GM23338 (cell line): ENCODE measurements at regions not wholly inside any gene's neighbourhood (a gene's known extent, or its start where the extent isn't known, plus 50 kb on each side); places are given as distances from the start of the nearest gene placed in this dataset.

Source experiments
- ATAC-seq: fragments of 200-7000 bp; cut with Tn5 transposase; 3 replicates; pipeline ENCODE4 v1.9.1; 2020
- DNase-seq: peaks from one replicate; pipeline ENCODE4 v3.0.0-alpha.2; 2015; ENCODE audit warnings: low spot score
- H2AFZ ChIP-seq: fragments of 200-600 bp; sonication (generic); 2 replicates; pipeline ENCODE4 v1.8.0; 2016; ENCODE audit warnings: antibody characterized with exemption, mild to moderate bottlenecking, moderate library complexity
- H3F3A ChIP-seq: fragments of 200-600 bp; sonication (generic); replicated peaks from 2 replicates; pipeline ENCODE4 v1.8.0; 2017; ENCODE audit warnings: antibody characterized with exemption, mixed run types, low read depth
- H3K27ac ChIP-seq: fragments of 200-600 bp; sonication (generic); 2 replicates; pipeline ENCODE4 v1.6.1; 2016; ENCODE audit warnings: low read depth
- H3K27me3 ChIP-seq: fragments of 200-600 bp; sonication (generic); 2 replicates; pipeline ENCODE4 v1.8.0; 2016; ENCODE audit warnings: mild to moderate bottlenecking, mixed run types, moderate library complexity; ENCODE audit not compliant: insufficient read depth
- H3K36me3 ChIP-seq: fragments of 200-600 bp; sonication (generic); 2 replicates; pipeline ENCODE4 v1.8.0; 2016; ENCODE audit warnings: mild to moderate bottlenecking; ENCODE audit not compliant: insufficient read depth
- H3K4me1 ChIP-seq: fragments of 200-600 bp; sonication (generic); 2 replicates; pipeline ENCODE4 v1.8.0; 2016; ENCODE audit warnings: mild to moderate bottlenecking, moderate library complexity; ENCODE audit not compliant: insufficient read depth
- H3K4me2 ChIP-seq: fragments of 200-600 bp; sonication (generic); 2 replicates; pipeline ENCODE4 v1.7.1; 2017; ENCODE audit warnings: mixed run types
- H3K4me3 ChIP-seq: fragments of 200-600 bp; sonication (generic); 2 replicates; pipeline ENCODE4 v1.6.1; 2016; ENCODE audit warnings: mixed run types
- H3K79me2 ChIP-seq: fragments of 200-600 bp; sonication (generic); replicated peaks from 2 replicates; pipeline ENCODE4 v1.8.0; 2017; ENCODE audit warnings: mild to moderate bottlenecking; ENCODE audit not compliant: insufficient read depth
- H3K9me2 ChIP-seq: fragments of 200-600 bp; sonication (generic); 2 replicates; pipeline ENCODE4 v1.8.0; 2017; ENCODE audit not compliant: insufficient read depth
- H4K20me1 ChIP-seq: fragments of 200-600 bp; sonication (generic); replicated peaks from 2 replicates; pipeline ENCODE4 v1.8.0; 2017; ENCODE audit warnings: mild to moderate bottlenecking; ENCODE audit not compliant: insufficient read depth
- H3K27ac Mint-ChIP-seq: 2 replicates; pipeline ENCODE4 v1.8.0; 2020; ENCODE audit warnings: inconsistent platforms, mild to moderate bottlenecking, moderate library complexity, mixed read lengths
- H3K27me3 Mint-ChIP-seq: 3 replicates; pipeline ENCODE4 v1.8.0; 2022; ENCODE audit warnings: low read depth, mild to moderate bottlenecking, moderate library complexity, mixed read lengths, inconsistent platforms; ENCODE audit not compliant: insufficient read depth, poor library complexity
- H3K36me3 Mint-ChIP-seq: 3 replicates; pipeline ENCODE4 v1.8.0; 2021; ENCODE audit warnings: low read depth, mild to moderate bottlenecking, inconsistent platforms, moderate library complexity, mixed read lengths
- H3K4me1 Mint-ChIP-seq: 3 replicates; pipeline ENCODE4 v1.8.0; 2020; ENCODE audit warnings: mild to moderate bottlenecking, inconsistent platforms, mixed read lengths
- H3K4me3 Mint-ChIP-seq: 3 replicates; pipeline ENCODE4 v1.8.0; 2021; ENCODE audit warnings: moderate library complexity, mild to moderate bottlenecking, inconsistent platforms, mixed read lengths
- H3K9me3 Mint-ChIP-seq: 3 replicates; pipeline ENCODE4 v1.8.0; 2020; ENCODE audit warnings: moderate library complexity, mild to moderate bottlenecking, inconsistent platforms, mixed read lengths
- CREB1 ChIP-seq: fragments of 250-450 bp; sonication (Bioruptor Pico); IDR thresholded peaks from 2 replicates; pipeline ENCODE4 v1.5.0; 2020; ENCODE audit warnings: low read depth, mild to moderate bottlenecking, moderate library complexity
- EZH2 ChIP-seq: fragments of 200-600 bp; sonication (generic); IDR thresholded peaks from one replicate; pipeline ENCODE4 v1.8.0; 2017; ENCODE audit warnings: antibody characterized with exemption, mild to moderate bottlenecking, low read depth; ENCODE audit not compliant: unreplicated experiment
- EZH2phosphoT487 ChIP-seq: fragments of 200-600 bp; sonication (generic); IDR thresholded peaks from one replicate; pipeline ENCODE4 v1.8.1; 2018; ENCODE audit warnings: antibody characterized with exemption; ENCODE audit not compliant: unreplicated experiment
- JUNB ChIP-seq: IDR thresholded peaks from one replicate; pipeline ENCODE4 v1.6.1; 2016; ENCODE audit warnings: antibody characterized with exemption; ENCODE audit not compliant: unreplicated experiment
- NANOG ChIP-seq: IDR thresholded peaks from 2 replicates; pipeline ENCODE4 v1.6.1; 2016; ENCODE audit warnings: antibody characterized with exemption, borderline replicate concordance
- STAT1 ChIP-seq: IDR thresholded peaks from one replicate; pipeline ENCODE4 v1.6.1; 2016; ENCODE audit warnings: antibody characterized with exemption; ENCODE audit not compliant: unreplicated experiment
- ZNF114 ChIP-seq: fragments of 250-450 bp; sonication (Bioruptor Pico); IDR thresholded peaks from 2 replicates; pipeline ENCODE4 v1.5.0; 2020; ENCODE audit warnings: mild to moderate bottlenecking, moderate library complexity
- ZNF331 ChIP-seq: fragments of 250-450 bp; sonication (Bioruptor Pico); IDR thresholded peaks from 2 replicates; pipeline ENCODE4 v1.5.0; 2020; ENCODE audit warnings: low read depth, mild to moderate bottlenecking, moderate library complexity
- TF ChIP-seq, protein P1 (sequence below): IDR thresholded peaks from 2 replicates; pipeline ENCODE4 v1.6.1; 2016; ENCODE audit warnings: antibody characterized with exemption
- TF ChIP-seq, protein P2 (sequence below), 2 experiments: fragments of 200-600 bp in 1 of 2; sonication (generic) in 1 of 2; conservative IDR thresholded peaks; 2 replicates each; pipeline versions ENCODE4 v1.5.1 to v1.6.1; 2016 to 2017; ENCODE audit warnings: antibody characterized with exemption in 2 of 2, low read depth in 2 of 2, mild to moderate bottlenecking in 2 of 2, moderate library complexity in 1 of 2
- TF ChIP-seq, protein P3 (sequence below): IDR thresholded peaks from one replicate; pipeline ENCODE4 v1.6.1; 2018; ENCODE audit warnings: antibody characterized with exemption; ENCODE audit not compliant: unreplicated experiment

DNA sequence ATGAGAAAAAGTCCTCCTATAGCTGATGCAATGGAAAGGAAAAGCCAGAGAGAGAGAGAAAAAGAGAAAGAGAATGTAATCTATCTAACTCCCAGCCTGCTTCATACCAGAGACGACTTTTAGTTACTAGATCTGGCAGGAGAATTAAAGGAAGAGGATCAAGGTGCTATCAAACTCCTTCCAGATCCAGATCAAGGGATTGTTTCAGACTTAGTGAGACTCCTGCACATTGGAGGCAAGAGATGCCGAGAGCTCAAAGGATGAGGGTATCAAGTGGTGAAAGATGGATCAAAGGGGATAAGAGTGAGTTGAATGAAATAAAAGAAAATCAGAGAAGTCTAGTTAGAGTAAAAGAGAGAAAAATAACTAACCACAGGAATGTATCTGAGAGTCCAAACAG, 478.6 kb downstream of the KIF4B start:
- Histone ChIP-seq H2AFZ (no peak overlapping the region; the same call in 1 of the 2 replicates), H3K4me3 (no peak overlapping the region), H3K79me2 (no peaks in the 10 kb centered on the region), H3F3A (no peaks in the 10 kb centered on the region), H3K4me2 (no peak overlapping the region), H4K20me1 (no peaks in the 10 kb centered on the region), H3K4me1 (peaks cover 13% of the 10 kb centered on the region; the same call in 1 of the 2 replicates), H3K27ac (no peak overlapping the region), H3K9me2 (no peaks in the 10 kb centered on the region), H3K27me3 (no peaks in the 10 kb centered on the region), H3K36me3 (no peaks in the 10 kb centered on the region)
- no peak overlapping the region for H3K27ac Mint-ChIP-seq
- no peak overlapping the region for H3K4me3 Mint-ChIP-seq
- ATAC-seq = no peak
- DNase-seq = no peak
- H3K36me3 Mint-ChIP-seq = no peaks in the 10 kb centered on the region
- H3K4me1 Mint-ChIP-seq = peaks cover 4% of the 10 kb centered on the region
- TF ChIP-seq, protein P1, sequence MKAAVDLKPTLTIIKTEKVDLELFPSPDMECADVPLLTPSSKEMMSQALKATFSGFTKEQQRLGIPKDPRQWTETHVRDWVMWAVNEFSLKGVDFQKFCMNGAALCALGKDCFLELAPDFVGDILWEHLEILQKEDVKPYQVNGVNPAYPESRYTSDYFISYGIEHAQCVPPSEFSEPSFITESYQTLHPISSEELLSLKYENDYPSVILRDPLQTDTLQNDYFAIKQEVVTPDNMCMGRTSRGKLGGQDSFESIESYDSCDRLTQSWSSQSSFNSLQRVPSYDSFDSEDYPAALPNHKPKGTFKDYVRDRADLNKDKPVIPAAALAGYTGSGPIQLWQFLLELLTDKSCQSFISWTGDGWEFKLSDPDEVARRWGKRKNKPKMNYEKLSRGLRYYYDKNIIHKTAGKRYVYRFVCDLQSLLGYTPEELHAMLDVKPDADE = no peak
- TF ChIP-seq, protein P2, sequence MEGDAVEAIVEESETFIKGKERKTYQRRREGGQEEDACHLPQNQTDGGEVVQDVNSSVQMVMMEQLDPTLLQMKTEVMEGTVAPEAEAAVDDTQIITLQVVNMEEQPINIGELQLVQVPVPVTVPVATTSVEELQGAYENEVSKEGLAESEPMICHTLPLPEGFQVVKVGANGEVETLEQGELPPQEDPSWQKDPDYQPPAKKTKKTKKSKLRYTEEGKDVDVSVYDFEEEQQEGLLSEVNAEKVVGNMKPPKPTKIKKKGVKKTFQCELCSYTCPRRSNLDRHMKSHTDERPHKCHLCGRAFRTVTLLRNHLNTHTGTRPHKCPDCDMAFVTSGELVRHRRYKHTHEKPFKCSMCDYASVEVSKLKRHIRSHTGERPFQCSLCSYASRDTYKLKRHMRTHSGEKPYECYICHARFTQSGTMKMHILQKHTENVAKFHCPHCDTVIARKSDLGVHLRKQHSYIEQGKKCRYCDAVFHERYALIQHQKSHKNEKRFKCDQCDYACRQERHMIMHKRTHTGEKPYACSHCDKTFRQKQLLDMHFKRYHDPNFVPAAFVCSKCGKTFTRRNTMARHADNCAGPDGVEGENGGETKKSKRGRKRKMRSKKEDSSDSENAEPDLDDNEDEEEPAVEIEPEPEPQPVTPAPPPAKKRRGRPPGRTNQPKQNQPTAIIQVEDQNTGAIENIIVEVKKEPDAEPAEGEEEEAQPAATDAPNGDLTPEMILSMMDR (conservative IDR thresholded peaks at IDR 0.05; ENCODE audit: low read depth in 2 of 2) = no peak
- TF ChIP-seq ZNF331 (no peak), EZH2phosphoT487 (no peak)
- no peaks in the 10 kb centered on the region; the same call in 2 of the 3 replicates for H3K9me3 Mint-ChIP-seq
- H3K27me3 Mint-ChIP-seq = no peaks in the 10 kb centered on the region

DNA sequence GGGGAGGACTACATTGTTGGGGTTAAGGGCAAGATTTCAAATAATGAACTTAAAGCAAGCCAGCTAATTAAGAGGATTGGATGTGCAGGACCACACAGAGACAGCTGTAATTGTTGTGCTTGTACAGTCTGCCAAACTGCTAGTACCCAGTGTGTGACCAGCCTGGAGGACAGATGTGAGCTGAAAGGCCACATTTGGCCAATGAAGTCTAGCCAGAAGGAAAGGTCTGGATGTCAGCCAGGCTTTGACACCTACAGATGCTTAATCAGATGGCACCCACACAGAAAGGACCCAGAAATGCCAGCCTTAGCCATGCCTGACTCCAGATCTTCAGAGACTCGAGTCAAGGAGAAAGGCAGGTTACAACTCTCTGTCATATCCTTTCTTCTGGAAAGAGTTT, 491.1 kb downstream of the KIF4B start:
- Histone ChIP-seq H2AFZ (no peak overlapping the region), H4K20me1 (no peaks in the 10 kb centered on the region), H3K27me3 (no peaks in the 10 kb centered on the region), H3K4me3 (no peak overlapping the region), H3K9me2 (no peaks in the 10 kb centered on the region), H3K79me2 (no peaks in the 10 kb centered on the region), H3K4me2 (no peak overlapping the region), H3K4me1 (no peaks in the 10 kb centered on the region), H3F3A (no peaks in the 10 kb centered on the region), H3K36me3 (no peaks in the 10 kb centered on the region), H3K27ac (no peak overlapping the region)
- DNase-seq (no peak), ATAC-seq (no peak)
- no peak overlapping the region for H3K4me3 Mint-ChIP-seq
- no peak overlapping the region for H3K27ac Mint-ChIP-seq
- H3K27me3 Mint-ChIP-seq = peaks cover 2% of the 10 kb centered on the region
- no peaks in the 10 kb centered on the region for H3K4me1 Mint-ChIP-seq
- H3K36me3 Mint-ChIP-seq = no peaks in the 10 kb centered on the region
- H3K9me3 Mint-ChIP-seq = no peaks in the 10 kb centered on the region
- TF ChIP-seq, protein P3, sequence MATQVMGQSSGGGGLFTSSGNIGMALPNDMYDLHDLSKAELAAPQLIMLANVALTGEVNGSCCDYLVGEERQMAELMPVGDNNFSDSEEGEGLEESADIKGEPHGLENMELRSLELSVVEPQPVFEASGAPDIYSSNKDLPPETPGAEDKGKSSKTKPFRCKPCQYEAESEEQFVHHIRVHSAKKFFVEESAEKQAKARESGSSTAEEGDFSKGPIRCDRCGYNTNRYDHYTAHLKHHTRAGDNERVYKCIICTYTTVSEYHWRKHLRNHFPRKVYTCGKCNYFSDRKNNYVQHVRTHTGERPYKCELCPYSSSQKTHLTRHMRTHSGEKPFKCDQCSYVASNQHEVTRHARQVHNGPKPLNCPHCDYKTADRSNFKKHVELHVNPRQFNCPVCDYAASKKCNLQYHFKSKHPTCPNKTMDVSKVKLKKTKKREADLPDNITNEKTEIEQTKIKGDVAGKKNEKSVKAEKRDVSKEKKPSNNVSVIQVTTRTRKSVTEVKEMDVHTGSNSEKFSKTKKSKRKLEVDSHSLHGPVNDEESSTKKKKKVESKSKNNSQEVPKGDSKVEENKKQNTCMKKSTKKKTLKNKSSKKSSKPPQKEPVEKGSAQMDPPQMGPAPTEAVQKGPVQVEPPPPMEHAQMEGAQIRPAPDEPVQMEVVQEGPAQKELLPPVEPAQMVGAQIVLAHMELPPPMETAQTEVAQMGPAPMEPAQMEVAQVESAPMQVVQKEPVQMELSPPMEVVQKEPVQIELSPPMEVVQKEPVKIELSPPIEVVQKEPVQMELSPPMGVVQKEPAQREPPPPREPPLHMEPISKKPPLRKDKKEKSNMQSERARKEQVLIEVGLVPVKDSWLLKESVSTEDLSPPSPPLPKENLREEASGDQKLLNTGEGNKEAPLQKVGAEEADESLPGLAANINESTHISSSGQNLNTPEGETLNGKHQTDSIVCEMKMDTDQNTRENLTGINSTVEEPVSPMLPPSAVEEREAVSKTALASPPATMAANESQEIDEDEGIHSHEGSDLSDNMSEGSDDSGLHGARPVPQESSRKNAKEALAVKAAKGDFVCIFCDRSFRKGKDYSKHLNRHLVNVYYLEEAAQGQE = no peak
- TF ChIP-seq STAT1 = no peak
- TF ChIP-seq ZNF331 = no peak
- TF ChIP-seq, protein P1 = no peak
- no peak for TF ChIP-seq EZH2
- no peak for TF ChIP-seq NANOG
- TF ChIP-seq CREB1 (CRISPR knock-in tag) = no peak
- TF ChIP-seq JUNB = no peak
- TF ChIP-seq ZNF114 (CRISPR knock-in tag) = no peak
- TF ChIP-seq, protein P2 (conservative IDR thresholded peaks at IDR 0.05; ENCODE audit: low read depth in 2 of 2) = no peak
- TF ChIP-seq EZH2phosphoT487 = no peak
